Left ventricle myocardium inferior (tissue), 1 donor: ENCODE measurements at regions not wholly inside any gene's neighbourhood (a gene's known extent, or its start where the extent isn't known, plus 50 kb on each side); places are given as distances from the start of the nearest gene placed in this dataset.

ENCODE experiments used
- DNase-seq: peaks from one replicate; pipeline ENCODE4 v3.0.0-alpha.2; 2020
- H3K27ac ChIP-seq: fragments of 200-600 bp; replicated peaks from 2 replicates; pipeline ENCODE4 v1.8.0; 2021
- H3K27me3 ChIP-seq: fragments of 200-600 bp; 2 replicates; pipeline ENCODE4 v1.8.0; 2021; ENCODE audit warnings: low read depth
- H3K36me3 ChIP-seq: fragments of 200-600 bp; 2 replicates; pipeline ENCODE4 v1.8.0; 2021
- H3K4me1 ChIP-seq: fragments of 200-600 bp; 2 replicates; pipeline ENCODE4 v1.8.0; 2021
- H3K4me3 ChIP-seq: fragments of 200-600 bp; 2 replicates; pipeline ENCODE4 v1.8.0; 2021; ENCODE audit warnings: mild to moderate bottlenecking, moderate library complexity
- H3K9me3 ChIP-seq: fragments of 200-600 bp; replicated peaks from 2 replicates; pipeline ENCODE4 v1.8.0; 2021
- intact Hi-C: fragments of 100-400 bp; cut with micrococcal nuclease; formaldehyde crosslinking; loops from one replicate; pipeline ENCODE4 v1.11.0; 2022
- TF ChIP-seq, protein P1 (sequence below): fragments of 200-600 bp; IDR thresholded peaks from 2 replicates; pipeline ENCODE4 v1.8.0; 2021; ENCODE audit warnings: antibody characterized with exemption, mild to moderate bottlenecking, borderline replicate concordance
- donor health status: DM: no; HTN: yes; CAD: no; lungs with severe emphysema.

DNA sequence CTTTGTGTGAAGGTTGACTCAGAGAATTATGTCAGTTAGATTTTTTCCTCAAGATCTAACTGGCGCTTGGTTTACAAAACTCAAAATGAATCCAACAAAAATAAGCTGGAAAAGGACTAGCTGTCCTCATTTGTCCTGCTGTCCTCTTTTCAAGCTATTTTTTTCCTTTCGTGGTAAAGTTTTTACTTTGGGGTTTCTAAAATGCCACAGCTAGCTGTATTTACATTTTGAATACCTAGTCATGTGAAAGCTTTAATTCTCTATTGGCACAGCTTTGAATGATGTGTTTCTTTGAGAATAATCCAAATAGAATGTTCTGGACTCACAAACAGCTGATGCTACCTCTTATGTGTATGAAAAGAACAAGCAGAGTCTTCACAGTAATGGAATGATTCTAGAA, 673.6 kb upstream of the NR5A2 start:
- Histone ChIP-seq H3K4me3 (no peak overlapping the region), H3K27ac (no peak overlapping the region), H3K27me3 (no peaks in the 10 kb centered on the region), H3K9me3 (peaks cover 30% of the 10 kb centered on the region), H3K4me1 (no peaks in the 10 kb centered on the region), H3K36me3 (no peaks in the 10 kb centered on the region)
- DNase-seq = no peak
- intact Hi-C loops = no loop called here
- TF ChIP-seq, protein P1, sequence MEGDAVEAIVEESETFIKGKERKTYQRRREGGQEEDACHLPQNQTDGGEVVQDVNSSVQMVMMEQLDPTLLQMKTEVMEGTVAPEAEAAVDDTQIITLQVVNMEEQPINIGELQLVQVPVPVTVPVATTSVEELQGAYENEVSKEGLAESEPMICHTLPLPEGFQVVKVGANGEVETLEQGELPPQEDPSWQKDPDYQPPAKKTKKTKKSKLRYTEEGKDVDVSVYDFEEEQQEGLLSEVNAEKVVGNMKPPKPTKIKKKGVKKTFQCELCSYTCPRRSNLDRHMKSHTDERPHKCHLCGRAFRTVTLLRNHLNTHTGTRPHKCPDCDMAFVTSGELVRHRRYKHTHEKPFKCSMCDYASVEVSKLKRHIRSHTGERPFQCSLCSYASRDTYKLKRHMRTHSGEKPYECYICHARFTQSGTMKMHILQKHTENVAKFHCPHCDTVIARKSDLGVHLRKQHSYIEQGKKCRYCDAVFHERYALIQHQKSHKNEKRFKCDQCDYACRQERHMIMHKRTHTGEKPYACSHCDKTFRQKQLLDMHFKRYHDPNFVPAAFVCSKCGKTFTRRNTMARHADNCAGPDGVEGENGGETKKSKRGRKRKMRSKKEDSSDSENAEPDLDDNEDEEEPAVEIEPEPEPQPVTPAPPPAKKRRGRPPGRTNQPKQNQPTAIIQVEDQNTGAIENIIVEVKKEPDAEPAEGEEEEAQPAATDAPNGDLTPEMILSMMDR = no peak

DNA sequence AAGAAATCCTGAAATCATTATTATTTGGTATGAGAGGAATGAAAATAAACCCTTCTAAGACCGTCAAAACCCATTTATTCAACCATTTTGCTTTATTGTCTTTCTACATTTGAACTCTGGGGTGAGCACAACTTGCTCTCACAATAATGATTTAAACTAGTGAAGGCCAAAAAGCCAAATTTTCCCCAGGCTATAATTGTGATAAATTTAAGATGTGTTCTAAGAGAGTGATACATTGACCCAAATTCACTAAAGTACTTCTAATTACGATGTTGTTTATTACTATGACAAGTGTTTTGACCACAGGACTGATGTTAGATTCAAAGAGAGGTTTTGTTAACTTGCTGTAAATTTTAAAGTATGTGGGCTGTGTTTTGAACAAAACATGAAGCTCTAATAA, 670.9 kb upstream of the NR5A2 start:
- intact Hi-C loops = no loop called here
- no peaks in the 10 kb centered on the region for H3K4me1 ChIP-seq
- TF ChIP-seq, protein P1 = no peak
- no peak for DNase-seq
- no peak overlapping the region for H3K27ac ChIP-seq
- H3K36me3 ChIP-seq = no peaks in the 10 kb centered on the region
- H3K27me3 ChIP-seq = no peaks in the 10 kb centered on the region
- H3K9me3 ChIP-seq = peaks cover 15% of the 10 kb centered on the region
- H3K4me3 ChIP-seq = no peak overlapping the region

DNA sequence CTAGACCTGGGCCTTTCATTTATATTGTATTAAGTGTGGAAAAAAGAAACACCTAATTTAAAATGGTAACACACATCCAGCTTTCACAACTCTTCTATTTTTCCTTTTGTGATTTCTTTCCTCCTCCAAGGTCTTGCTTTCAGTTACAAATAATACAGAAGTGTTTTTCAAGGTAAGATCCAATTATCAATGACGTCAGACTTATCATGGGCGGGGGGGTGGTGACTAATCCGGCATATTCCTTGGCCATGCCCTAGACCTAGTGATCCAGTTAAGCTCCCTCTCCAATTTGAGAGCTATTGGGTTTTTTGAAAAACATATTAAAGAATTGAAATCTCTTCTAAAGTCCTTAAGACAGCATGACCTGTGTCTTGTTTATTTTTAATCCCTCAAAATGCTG, 669.9 kb upstream of the NR5A2 start:
- H3K36me3 ChIP-seq = no peaks in the 10 kb centered on the region
- no peak for DNase-seq
- TF ChIP-seq, protein P1 = no peak
- no peaks in the 10 kb centered on the region for H3K27me3 ChIP-seq
- peaks cover 15% of the 10 kb centered on the region for H3K9me3 ChIP-seq
- no peaks in the 10 kb centered on the region for H3K4me1 ChIP-seq
- intact Hi-C loops = no loop called here
- no peak overlapping the region for H3K27ac ChIP-seq
- no peak overlapping the region for H3K4me3 ChIP-seq

DNA sequence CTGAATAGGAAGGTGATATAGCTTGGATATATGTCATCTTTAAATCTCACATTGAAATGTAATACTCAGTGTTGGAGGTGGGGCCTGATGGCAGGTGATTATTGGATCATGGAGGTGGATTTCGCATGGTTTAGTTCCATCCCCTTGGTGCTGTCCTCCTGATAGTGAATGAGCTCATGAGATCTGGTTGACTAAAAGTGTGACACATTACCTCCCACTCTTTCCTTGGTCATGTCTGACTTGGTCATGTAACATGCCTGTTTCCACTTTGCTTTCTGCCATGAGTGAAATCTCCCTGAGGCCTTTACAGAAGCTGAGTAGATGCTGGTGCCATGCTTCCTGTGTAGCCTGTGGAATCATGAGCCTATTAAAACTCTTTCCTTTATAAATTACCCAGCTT, 664.5 kb upstream of the NR5A2 start:
- DNase-seq = no peak
- TF ChIP-seq, protein P1 = no peak
- no peaks in the 10 kb centered on the region for H3K36me3 ChIP-seq
- H3K4me1 ChIP-seq = no peaks in the 10 kb centered on the region
- H3K9me3 ChIP-seq = no peaks in the 10 kb centered on the region
- no peaks in the 10 kb centered on the region for H3K27me3 ChIP-seq
- intact Hi-C loops = no loop called here
- no peak overlapping the region for H3K4me3 ChIP-seq
- H3K27ac ChIP-seq = no peak overlapping the region

DNA sequence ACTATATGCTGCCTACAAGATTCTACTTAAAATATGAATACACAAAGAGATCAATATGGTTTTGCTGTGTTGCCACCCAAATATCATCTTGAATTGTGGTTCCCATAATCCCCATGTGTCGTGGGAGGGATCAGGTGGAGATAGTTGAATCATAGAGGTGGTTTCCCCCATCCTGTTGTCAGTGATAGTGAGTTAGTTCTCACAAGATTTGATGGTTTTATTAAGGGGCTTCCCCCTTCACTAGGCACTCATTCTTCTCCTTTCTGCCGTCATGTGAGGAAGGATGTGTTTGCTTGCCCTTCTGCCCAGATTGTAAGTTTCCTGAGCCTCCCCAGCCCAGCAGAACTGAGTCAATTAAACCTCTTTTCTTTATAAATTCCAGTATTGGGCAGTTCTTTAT, 654.4 kb upstream of the NR5A2 start:
- Histone ChIP-seq H3K36me3 (no peaks in the 10 kb centered on the region), H3K4me3 (no peak overlapping the region), H3K27ac (no peak overlapping the region), H3K9me3 (peaks cover 18% of the 10 kb centered on the region), H3K27me3 (no peaks in the 10 kb centered on the region), H3K4me1 (no peaks in the 10 kb centered on the region)
- intact Hi-C loops = no loop called here
- TF ChIP-seq, protein P1 = no peak
- no peak for DNase-seq

DNA sequence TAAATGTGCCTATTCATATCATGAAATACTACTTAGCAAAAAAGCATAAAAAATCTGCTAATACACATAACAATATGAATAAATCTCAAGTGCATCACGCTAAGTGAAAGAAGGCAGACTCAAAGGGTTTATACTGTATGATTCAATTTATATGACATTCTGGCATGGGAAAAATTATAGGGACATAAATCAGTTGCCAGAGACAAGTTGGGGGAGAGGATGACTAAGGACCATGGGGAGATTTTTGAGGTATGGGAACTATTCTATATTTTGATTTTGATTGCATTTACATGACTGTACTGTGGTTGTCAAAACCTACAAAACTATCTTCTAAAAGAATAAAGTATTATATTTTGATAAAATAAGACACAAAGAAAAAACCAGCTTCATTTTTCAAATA, 650.3 kb upstream of the NR5A2 start:
- H3K27me3 ChIP-seq = no peaks in the 10 kb centered on the region
- peaks cover 10% of the 10 kb centered on the region for H3K9me3 ChIP-seq
- DNase-seq = no peak
- no peak overlapping the region for H3K4me3 ChIP-seq
- no peaks in the 10 kb centered on the region for H3K36me3 ChIP-seq
- H3K4me1 ChIP-seq = no peaks in the 10 kb centered on the region
- intact Hi-C loops = no loop called here
- TF ChIP-seq, protein P1 = no peak
- no peak overlapping the region for H3K27ac ChIP-seq
